GM18520 (cell line): ENCODE measurements at regions not wholly inside any gene's neighbourhood (a gene's known extent, or its start where the extent isn't known, plus 50 kb on each side); places are given as distances from the start of the nearest gene placed in this dataset.

ENCODE experiments used
- ATAC-seq: cut with Tn5 transposase; IDR thresholded peaks from one replicate; pipeline ENCODE4 v1.9.1; 2021; ENCODE audit not compliant: unreplicated experiment

- no peak for ATAC-seq
These were observed 62.0 kb upstream of the PDE7B start for GRCh38 chr6:135789375-135790050.

GRCh38 chr6:135791441-135791840 is 60.1 kb upstream of the PDE7B start:
- ATAC-seq = no peak

- no peak for ATAC-seq
These were observed 54.7 kb upstream of the PDE7B start for GRCh38 chr6:135796643-135797305.

GRCh38 chr6:135797361-135797760 is 54.1 kb upstream of the PDE7B start:
- ATAC-seq = no peak

GRCh38 chr6:135798751-135799515 is 52.6 kb upstream of the PDE7B start:
- no peak for ATAC-seq
